ENCODE measurements at regions not wholly inside any gene's neighbourhood (a gene's known extent, or its start where the extent isn't known, plus 50 kb on each side); places are given as distances from the start of the nearest gene placed in this dataset.

GRCh38 chr4:37126051-37126450 lies 118.5 kb upstream of the NWD2 start:
- Histone ChIP-seq H3K79me2 (replicated peaks; ENCODE audit: insufficient read depth, low read length) (no peaks in the 10 kb centered on the region), H3K4me3 (ENCODE audit: low read length) (no peak overlapping the region), H2AFZ (ENCODE audit: low read depth, low read length) (no peak overlapping the region), H3F3A (ENCODE audit: insufficient read depth, low read length, poor library complexity, severe bottlenecking) (no peaks in the 10 kb centered on the region), H3K9ac (ENCODE audit: low read length) (no peak overlapping the region), H3K27ac (ENCODE audit: low read length) (no peak overlapping the region), H3K27me3 (ENCODE audit: insufficient read depth, low read depth, low read length) (no peaks in the 10 kb centered on the region), H3K4me2 (ENCODE audit: low read length) (no peak overlapping the region), H3K36me3 (ENCODE audit: insufficient read depth, low read length) (no peaks in the 10 kb centered on the region), H3K9me3 (ENCODE audit: low read length) (no peaks in the 10 kb centered on the region), H3K9me2 (ENCODE audit: insufficient read depth, low read length) (no peaks in the 10 kb centered on the region), H4K20me1 (ENCODE audit: insufficient read depth) (no peaks in the 10 kb centered on the region)
- TF ChIP-seq REST (IDR thresholded peaks at IDR 0.05; ENCODE audit: borderline replicate concordance) (no peak), POLR2AphosphoS5 (IDR thresholded peaks at IDR 0.05) (no peak), EP300 (conservative IDR thresholded peaks at IDR 0.05; ENCODE audit: poor library complexity, severe bottlenecking) (no peak), MXI1 (conservative IDR thresholded peaks at IDR 0.05; ENCODE audit: poor library complexity, severe bottlenecking) (no peak), EZH2 (IDR thresholded peaks at IDR 0.05; ENCODE audit: borderline replicate concordance, insufficient read depth, low read length, poor library complexity, severe bottlenecking) (no peak), RAD21 (conservative IDR thresholded peaks at IDR 0.05) (no peak), CTCF (IDR thresholded peaks at IDR 0.05; ENCODE audit: poor library complexity, severe bottlenecking) (no peak), SMC3 (conservative IDR thresholded peaks at IDR 0.05; ENCODE audit: poor library complexity) (no peak), TAF1 (IDR thresholded peaks at IDR 0.05; ENCODE audit: low read depth) (no peak)

GRCh38 chr4:37130465-37130864 lies 114.1 kb upstream of the NWD2 start:
- H3K9ac ChIP-seq (ENCODE audit: low read length): no peak overlapping the region
- no peaks in the 10 kb centered on the region for H3K36me3 ChIP-seq (ENCODE audit: insufficient read depth, low read length)
- H3K4me3 ChIP-seq (ENCODE audit: low read length): no peak overlapping the region
- H3K9me2 ChIP-seq (ENCODE audit: insufficient read depth, low read length): no peaks in the 10 kb centered on the region
- no peaks in the 10 kb centered on the region for H4K20me1 ChIP-seq (ENCODE audit: insufficient read depth)
- no peak overlapping the region for H2AFZ ChIP-seq (ENCODE audit: low read depth, low read length)
- no peak overlapping the region for H3K4me2 ChIP-seq (ENCODE audit: low read length)
- no peaks in the 10 kb centered on the region for H3K27me3 ChIP-seq (ENCODE audit: insufficient read depth, low read depth, low read length)
- no peaks in the 10 kb centered on the region for H3K9me3 ChIP-seq (ENCODE audit: low read length)
- H3K27ac ChIP-seq (ENCODE audit: low read length): no peak overlapping the region
- no peaks in the 10 kb centered on the region for H3K79me2 ChIP-seq (replicated peaks; ENCODE audit: insufficient read depth, low read length)
- TF ChIP-seq POLR2AphosphoS5 (IDR thresholded peaks at IDR 0.05) (no peak), REST (IDR thresholded peaks at IDR 0.05; ENCODE audit: borderline replicate concordance) (no peak), MXI1 (conservative IDR thresholded peaks at IDR 0.05; ENCODE audit: poor library complexity, severe bottlenecking) (no peak), SMC3 (conservative IDR thresholded peaks at IDR 0.05; ENCODE audit: poor library complexity) (no peak), EZH2 (IDR thresholded peaks at IDR 0.05; ENCODE audit: borderline replicate concordance, insufficient read depth, low read length, poor library complexity, severe bottlenecking) (no peak), RAD21 (conservative IDR thresholded peaks at IDR 0.05) (no peak), EP300 (conservative IDR thresholded peaks at IDR 0.05; ENCODE audit: poor library complexity, severe bottlenecking) (no peak), CTCF (IDR thresholded peaks at IDR 0.05; ENCODE audit: poor library complexity, severe bottlenecking) (no peak), TAF1 (IDR thresholded peaks at IDR 0.05; ENCODE audit: low read depth) (no peak)
- no peaks in the 10 kb centered on the region for H3F3A ChIP-seq (ENCODE audit: insufficient read depth, low read length, poor library complexity, severe bottlenecking)

All from neural cell (in vitro differentiated cells).